ENCODE measurements at regions not wholly inside any gene's neighbourhood (a gene's known extent, or its start where the extent isn't known, plus 50 kb on each side); places are given as distances from the start of the nearest gene placed in this dataset.
"Not testable (repeated sequence)": the region's sequence is repeated elsewhere in the genome, so short reads cannot be mapped to it uniquely, and the experiment has no call there.

GRCh38 chr2:8252997-8253694 is 428.7 kb upstream of the ID2 start:
- no peak for DNase-seq (ENCODE audit: low spot score)

- no peak for DNase-seq (ENCODE audit: low spot score)
Measured at GRCh38 chr2:8253781-8254180, 428.1 kb upstream of the ID2 start.

GRCh38 chr2:8254214-8254613 is 427.6 kb upstream of the ID2 start:
- not testable (repeated sequence) for DNase-seq (ENCODE audit: low spot score)

- no peak for DNase-seq (ENCODE audit: low spot score)
Measured at GRCh38 chr2:8254791-8255447, 426.9 kb upstream of the ID2 start.

- no peak for DNase-seq (ENCODE audit: low spot score)
Measured at GRCh38 chr2:8255448-8255800, 426.4 kb upstream of the ID2 start.

GRCh38 chr2:8256905-8257304 is 425.0 kb upstream of the ID2 start:
- DNase-seq (ENCODE audit: low spot score): no peak

- DNase-seq (ENCODE audit: low spot score): no peak
Measured at GRCh38 chr2:8257502-8257901, 424.4 kb upstream of the ID2 start.

GRCh38 chr2:8258406-8258805 is 423.4 kb upstream of the ID2 start:
- DNase-seq (ENCODE audit: low spot score): no peak

GRCh38 chr2:8259106-8259840 is 422.6 kb upstream of the ID2 start:
- DNase-seq (ENCODE audit: low spot score): peak; percentile 77

GRCh38 chr2:8259841-8260178 is 422.0 kb upstream of the ID2 start:
- no peak for DNase-seq (ENCODE audit: low spot score)

GRCh38 chr2:8260213-8260612 is 421.6 kb upstream of the ID2 start:
- peak; percentile 33 for DNase-seq (ENCODE audit: low spot score)

GRCh38 chr2:8263901-8264300 is 418.0 kb upstream of the ID2 start:
- no peak for DNase-seq (ENCODE audit: low spot score)

- no peak for DNase-seq (ENCODE audit: low spot score)
Measured at GRCh38 chr2:8264981-8265380, 416.9 kb upstream of the ID2 start.

GRCh38 chr2:8265476-8266226 is 416.2 kb upstream of the ID2 start:
- no peak for DNase-seq (ENCODE audit: low spot score)

GRCh38 chr2:8266563-8266962 is 415.3 kb upstream of the ID2 start:
- DNase-seq (ENCODE audit: low spot score): no peak

GRCh38 chr2:8267048-8267447 is 414.8 kb upstream of the ID2 start:
- DNase-seq (ENCODE audit: low spot score): no peak

GRCh38 chr2:8267721-8268120 is 414.1 kb upstream of the ID2 start:
- no peak for DNase-seq (ENCODE audit: low spot score)

- no peak for DNase-seq (ENCODE audit: low spot score)
Measured at GRCh38 chr2:8268172-8268783, 413.6 kb upstream of the ID2 start.

- no peak for DNase-seq (ENCODE audit: low spot score)
Measured at GRCh38 chr2:8270699-8271098, 411.2 kb upstream of the ID2 start.

GRCh38 chr2:8271461-8271860 is 410.4 kb upstream of the ID2 start:
- no peak for DNase-seq (ENCODE audit: low spot score)

GRCh38 chr2:8276026-8276425 is 405.8 kb upstream of the ID2 start:
- DNase-seq (ENCODE audit: low spot score): no peak

- peak; percentile 76 for DNase-seq (ENCODE audit: low spot score)
Measured at GRCh38 chr2:8277921-8278571, 403.8 kb upstream of the ID2 start.

Measured in putamen (tissue), 1 donor.